Smooth muscle cell (in vitro differentiated cells): ENCODE measurements at regions not wholly inside any gene's neighbourhood (a gene's known extent, or its start where the extent isn't known, plus 50 kb on each side); places are given as distances from the start of the nearest gene placed in this dataset.

Experiments used
- DNase-seq: peaks from one replicate; lab custom pipeline; 2025; ENCODE audit not compliant: unreplicated experiment; lab: John Stamatoyannopoulos, UW
- H2AFZ ChIP-seq: fragments of 200-600 bp; sonication (generic); 2 replicates; pipeline ENCODE4 v1.6.0; 2016; ENCODE audit warnings: antibody characterized with exemption, low read depth, mild to moderate bottlenecking
- H3F3A ChIP-seq: fragments of 200-600 bp; sonication (generic); 2 replicates; pipeline ENCODE4 v1.6.0; 2017; ENCODE audit warnings: antibody characterized with exemption, low read depth
- H3K27ac ChIP-seq: fragments of 200-600 bp; sonication (generic); 2 replicates; pipeline ENCODE4 v1.5.1; 2016; ENCODE audit warnings: low read depth, mild to moderate bottlenecking
- H3K27me3 ChIP-seq: fragments of 200-600 bp; sonication (generic); 2 replicates; pipeline ENCODE4 v1.6.1; 2016; ENCODE audit warnings: low read depth, mild to moderate bottlenecking
- H3K36me3 ChIP-seq: fragments of 200-600 bp; sonication (generic); 2 replicates; pipeline ENCODE4 v1.5.1; 2016; ENCODE audit warnings: low read depth
- H3K4me1 ChIP-seq: fragments of 200-600 bp; sonication (generic); 2 replicates; pipeline ENCODE4 v1.5.1; 2016; ENCODE audit warnings: low read depth
- H3K4me2 ChIP-seq: fragments of 200-600 bp; sonication (generic); 2 replicates; pipeline ENCODE4 v1.6.0; 2016; ENCODE audit warnings: mild to moderate bottlenecking
- H3K4me3 ChIP-seq: fragments of 200-600 bp; sonication (generic); 2 replicates; pipeline ENCODE4 v1.5.1; 2016; ENCODE audit warnings: mild to moderate bottlenecking
- H3K79me2 ChIP-seq: fragments of 200-600 bp; sonication (generic); 2 replicates; pipeline ENCODE4 v1.6.0; 2016; ENCODE audit warnings: low read depth, mild to moderate bottlenecking
- H3K9ac ChIP-seq: fragments of 200-600 bp; sonication (generic); 2 replicates; pipeline ENCODE4 v1.6.0; 2016; ENCODE audit warnings: low read depth
- H3K9me3 ChIP-seq: fragments of 200-600 bp; sonication (generic); replicated peaks from 2 replicates; pipeline ENCODE4 v1.5.1; 2016; ENCODE audit warnings: low read depth
- H4K20me1 ChIP-seq: fragments of 200-600 bp; sonication (generic); 2 replicates; pipeline ENCODE4 v1.6.0; 2016; ENCODE audit warnings: low read depth
- WGBS: methylation state at CpG from one replicate; pipeline ENCODE4 v1.1.7; 2016; ENCODE audit warnings: low lambda C conversion rate; 5-methylcytosine and 5-hydroxymethylcytosine counted together
- TF ChIP-seq, protein P1 (sequence below): fragments of 200-600 bp; sonication (generic); IDR thresholded peaks from 2 replicates; pipeline ENCODE4 v1.5.1; 2017; ENCODE audit warnings: borderline replicate concordance, mild to moderate bottlenecking, antibody characterized with exemption; ENCODE audit not compliant: insufficient read depth, poor library complexity, severe bottlenecking

DNA sequence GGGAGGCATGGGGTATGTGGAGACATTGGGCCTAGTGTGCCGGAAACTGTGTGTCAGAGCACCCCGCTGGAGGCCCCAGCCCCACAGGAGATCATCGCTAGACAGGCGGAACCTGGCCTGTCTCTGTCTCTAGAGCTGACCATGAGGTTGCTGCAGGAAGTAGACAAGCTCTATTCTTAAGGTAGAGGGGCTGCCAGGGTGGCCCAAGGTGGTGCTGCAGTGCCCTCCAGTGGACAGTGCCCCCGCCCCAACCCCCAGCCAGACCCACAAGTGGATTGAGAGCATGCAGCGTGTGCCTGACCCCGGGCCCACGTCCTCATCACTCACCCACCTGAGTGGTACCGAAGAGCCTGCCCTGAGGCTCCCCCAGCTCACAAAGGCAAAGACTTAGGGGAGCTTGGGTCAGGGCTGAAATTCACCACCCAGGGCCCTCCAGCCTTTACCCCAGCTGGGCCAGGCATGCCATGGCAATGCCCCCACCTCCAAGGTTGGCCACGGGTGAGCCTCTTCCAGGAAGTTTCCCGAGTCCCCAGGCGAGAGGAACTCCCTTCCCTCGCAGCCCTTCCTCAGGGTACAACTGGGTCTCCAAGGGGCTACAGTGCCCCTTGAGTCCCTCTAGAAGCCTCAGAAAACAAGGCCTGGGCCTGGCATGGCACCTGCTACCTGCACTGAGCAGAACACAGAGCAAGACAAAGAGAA lies 155.0 kb downstream of the TTC32 start:
- H3K4me1 ChIP-seq = no peaks in the 10 kb centered on the region
- no peaks in the 10 kb centered on the region for H3K36me3 ChIP-seq
- H3K79me2 ChIP-seq = no peaks in the 10 kb centered on the region
- peaks cover 11% of the 10 kb centered on the region for H3K27me3 ChIP-seq
- no peak for DNase-seq
- 89% methylated on average over 13 of the region's 13 CpGs for WGBS
- H3K4me3 ChIP-seq = no peak overlapping the region
- no peaks in the 10 kb centered on the region for H3K9me3 ChIP-seq
- TF ChIP-seq, protein P1, sequence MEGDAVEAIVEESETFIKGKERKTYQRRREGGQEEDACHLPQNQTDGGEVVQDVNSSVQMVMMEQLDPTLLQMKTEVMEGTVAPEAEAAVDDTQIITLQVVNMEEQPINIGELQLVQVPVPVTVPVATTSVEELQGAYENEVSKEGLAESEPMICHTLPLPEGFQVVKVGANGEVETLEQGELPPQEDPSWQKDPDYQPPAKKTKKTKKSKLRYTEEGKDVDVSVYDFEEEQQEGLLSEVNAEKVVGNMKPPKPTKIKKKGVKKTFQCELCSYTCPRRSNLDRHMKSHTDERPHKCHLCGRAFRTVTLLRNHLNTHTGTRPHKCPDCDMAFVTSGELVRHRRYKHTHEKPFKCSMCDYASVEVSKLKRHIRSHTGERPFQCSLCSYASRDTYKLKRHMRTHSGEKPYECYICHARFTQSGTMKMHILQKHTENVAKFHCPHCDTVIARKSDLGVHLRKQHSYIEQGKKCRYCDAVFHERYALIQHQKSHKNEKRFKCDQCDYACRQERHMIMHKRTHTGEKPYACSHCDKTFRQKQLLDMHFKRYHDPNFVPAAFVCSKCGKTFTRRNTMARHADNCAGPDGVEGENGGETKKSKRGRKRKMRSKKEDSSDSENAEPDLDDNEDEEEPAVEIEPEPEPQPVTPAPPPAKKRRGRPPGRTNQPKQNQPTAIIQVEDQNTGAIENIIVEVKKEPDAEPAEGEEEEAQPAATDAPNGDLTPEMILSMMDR = peak; percentile 11
- H3K9ac ChIP-seq = no peak overlapping the region
- no peak overlapping the region for H2AFZ ChIP-seq
- no peak overlapping the region for H3K4me2 ChIP-seq
- no peaks in the 10 kb centered on the region for H3F3A ChIP-seq
- H3K27ac ChIP-seq = no peak overlapping the region
- no peaks in the 10 kb centered on the region for H4K20me1 ChIP-seq

DNA sequence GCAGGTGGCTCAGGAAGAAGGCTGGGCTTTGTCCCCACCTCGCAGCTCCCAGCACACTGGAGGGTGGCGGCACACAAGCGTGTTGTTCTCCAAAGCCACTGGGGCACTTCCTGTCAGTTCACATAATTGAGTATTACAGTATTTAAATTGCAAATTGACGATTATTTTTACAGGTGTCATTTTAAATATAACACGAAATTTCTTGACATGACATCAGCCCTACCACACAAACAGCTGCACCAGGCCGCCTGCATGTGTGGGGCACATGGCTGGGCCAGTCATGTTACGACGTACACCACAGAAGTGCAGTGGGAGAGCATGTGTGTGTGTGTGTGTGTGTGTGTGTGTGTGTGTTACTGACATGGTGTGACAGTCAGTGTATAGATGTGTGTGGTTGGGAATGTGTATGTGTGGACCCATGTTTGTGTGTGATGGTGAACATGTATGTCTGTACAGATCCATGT lies 155.6 kb downstream of the TTC32 start:
- Histone ChIP-seq H3K4me1 (no peaks in the 10 kb centered on the region), H4K20me1 (no peaks in the 10 kb centered on the region), H3K4me3 (no peak overlapping the region), H3K9me3 (no peaks in the 10 kb centered on the region), H3K27ac (no peak overlapping the region), H3K27me3 (peaks cover 10% of the 10 kb centered on the region), H3K9ac (no peak overlapping the region), H2AFZ (no peak overlapping the region), H3K79me2 (no peaks in the 10 kb centered on the region), H3F3A (no peaks in the 10 kb centered on the region), H3K4me2 (no peak overlapping the region), H3K36me3 (no peaks in the 10 kb centered on the region)
- 89% methylated on average over 8 of the region's 8 CpGs for WGBS
- TF ChIP-seq, protein P1 = no peak
- no peak for DNase-seq

DNA sequence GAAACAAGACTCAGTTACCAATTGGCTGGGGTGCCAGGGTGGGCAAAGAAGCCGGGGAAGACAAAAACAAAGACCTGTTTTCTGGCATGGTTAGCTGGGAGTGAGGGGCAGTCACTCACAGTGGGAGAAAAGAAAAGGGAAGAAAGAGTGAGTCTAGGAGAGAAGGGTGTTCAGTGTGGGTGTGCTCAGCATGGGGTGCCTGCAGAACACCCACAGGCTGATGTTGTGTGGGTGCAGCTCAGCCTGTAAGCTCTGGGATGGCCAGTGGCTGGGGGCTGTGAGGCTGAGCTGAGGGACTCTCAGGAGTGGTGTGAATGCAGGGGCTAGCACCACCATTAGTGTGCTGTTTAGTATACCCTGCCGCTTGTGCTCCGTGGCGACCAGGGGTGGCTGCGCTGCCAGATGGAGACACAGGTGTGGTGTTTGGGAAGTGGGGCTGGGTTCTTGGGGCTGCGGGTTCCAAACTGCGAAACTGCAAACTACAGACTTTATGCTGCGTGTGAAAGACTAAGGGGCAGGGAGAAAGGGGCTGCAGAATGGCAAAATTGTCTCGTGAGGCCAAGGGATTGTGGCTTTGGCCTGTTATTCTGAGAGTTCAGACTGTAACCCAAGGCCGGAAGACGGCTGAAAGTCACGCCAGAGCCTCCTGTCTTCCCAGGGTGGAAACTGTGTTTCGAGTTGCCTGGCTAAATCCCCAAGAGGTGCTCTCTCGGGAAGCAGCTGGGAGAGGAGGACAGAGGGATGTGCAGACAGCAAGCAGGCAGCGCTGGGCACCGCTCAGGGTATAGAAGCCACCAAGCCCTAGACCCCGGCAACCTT lies 156.3 kb downstream of the TTC32 start:
- Histone ChIP-seq H3F3A (no peaks in the 10 kb centered on the region), H3K4me2 (no peak overlapping the region), H3K9ac (no peak overlapping the region), H3K36me3 (no peaks in the 10 kb centered on the region), H3K27ac (no peak overlapping the region), H4K20me1 (no peaks in the 10 kb centered on the region), H3K4me1 (no peaks in the 10 kb centered on the region), H3K27me3 (peaks cover 4% of the 10 kb centered on the region), H3K79me2 (no peaks in the 10 kb centered on the region), H3K4me3 (no peak overlapping the region), H2AFZ (no peak overlapping the region), H3K9me3 (no peaks in the 10 kb centered on the region)
- WGBS = 90% methylated on average over 17 of the region's 17 CpGs
- DNase-seq = no peak
- TF ChIP-seq, protein P1 = no peak
